DMS 273 (cell line): ENCODE measurements at regions not wholly inside any gene's neighbourhood (a gene's known extent, or its start where the extent isn't known, plus 50 kb on each side); places are given as distances from the start of the nearest gene placed in this dataset.

Experiments
- DNase-seq: peaks from one replicate; lab custom pipeline; 2025; ENCODE audit not compliant: unreplicated experiment; lab: John Stamatoyannopoulos, UW

DNA sequence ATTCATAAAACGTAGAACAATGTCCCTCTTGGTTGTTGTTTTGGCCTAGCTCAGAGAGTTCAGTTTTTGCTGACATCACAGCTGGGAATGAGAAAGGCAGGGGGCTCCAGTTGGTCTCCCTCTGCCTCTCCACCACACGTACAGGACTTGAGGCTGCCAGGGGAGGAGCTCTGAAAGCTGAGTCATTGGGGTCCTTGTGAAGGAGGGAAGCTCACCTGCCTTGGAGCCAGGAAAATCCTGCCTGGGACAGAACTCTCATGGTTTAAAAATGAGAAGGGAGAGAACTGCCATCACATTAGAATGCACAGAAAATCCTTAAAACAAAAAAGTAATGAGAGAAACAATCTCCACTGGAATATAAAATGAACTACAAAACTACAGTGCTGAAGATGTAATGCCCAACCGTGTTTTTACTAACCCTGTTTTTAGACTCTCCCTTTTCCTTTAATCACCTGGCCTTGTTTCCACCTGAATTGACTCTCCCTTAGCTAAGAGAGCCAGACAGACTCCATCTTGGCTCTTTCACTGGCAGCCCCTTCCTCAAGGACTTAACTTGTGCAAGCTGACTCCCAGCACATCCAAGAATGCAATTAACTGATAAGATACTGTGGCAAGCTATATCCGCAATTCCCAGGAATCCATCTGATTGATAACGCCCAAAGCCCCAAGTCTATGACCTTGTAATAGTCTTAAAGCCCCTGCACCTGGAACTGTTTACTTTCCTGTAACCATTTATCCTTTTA is 58.6 kb upstream of the TARP start:
- peak; percentile 46 for DNase-seq

DNA sequence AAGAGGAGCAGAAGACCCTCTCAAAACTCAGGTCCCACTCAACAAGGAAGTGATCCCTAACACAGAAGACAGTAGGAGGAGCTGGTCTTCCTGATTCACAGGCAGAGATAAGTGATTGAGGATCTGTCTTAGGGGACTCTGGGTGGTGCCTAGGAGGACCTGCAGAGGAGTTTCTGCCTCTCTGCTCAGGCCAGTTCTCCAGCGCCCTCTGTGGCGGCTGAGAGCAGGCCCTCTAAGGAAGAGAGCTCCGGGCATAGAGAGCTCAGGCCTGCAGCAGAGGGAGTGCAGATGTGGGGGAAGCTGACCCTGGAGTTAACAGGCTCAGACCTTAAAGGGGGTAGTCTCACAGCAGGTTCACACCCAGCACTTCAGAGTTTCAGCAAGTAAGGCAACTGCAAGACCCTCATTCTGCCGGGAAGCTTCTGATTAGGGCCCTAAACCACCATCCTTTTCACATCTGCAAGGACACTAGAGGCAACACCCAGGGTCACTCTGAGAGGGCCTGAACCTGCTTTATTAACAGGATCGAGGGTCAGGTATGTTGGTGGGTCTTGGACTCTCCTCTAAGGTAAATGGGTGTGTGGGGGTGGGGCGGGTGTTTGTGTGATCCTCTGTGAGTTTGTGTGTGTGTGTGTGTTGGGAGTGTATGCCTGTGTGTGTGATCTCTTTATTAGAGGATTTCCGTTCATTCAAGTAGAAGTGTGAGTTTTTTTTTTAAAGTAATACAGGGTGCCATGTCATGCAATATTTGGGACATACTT is 57.6 kb upstream of the TARP start:
- DNase-seq, result peak; percentile 28

DNA sequence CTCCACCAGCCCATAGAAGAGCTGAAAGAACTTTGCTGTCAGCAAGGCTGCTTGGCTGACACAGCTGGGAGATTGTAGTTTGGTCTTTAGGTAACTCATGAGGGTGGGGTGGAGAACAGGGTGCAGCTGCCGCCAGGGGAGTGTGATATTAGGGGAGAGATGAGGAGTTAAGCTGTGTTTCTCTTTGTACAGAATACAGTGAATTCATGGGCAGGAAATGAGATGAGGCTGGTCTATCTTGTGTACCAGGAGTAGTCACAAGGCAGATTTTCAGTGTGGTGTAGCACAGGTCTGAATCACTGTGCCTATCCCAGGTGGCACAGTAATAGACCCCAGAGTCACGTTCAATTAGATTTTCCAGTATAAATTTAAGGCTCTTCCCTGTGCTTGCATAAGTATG is 56.6 kb upstream of the TARP start:
- no peak for DNase-seq

DNA sequence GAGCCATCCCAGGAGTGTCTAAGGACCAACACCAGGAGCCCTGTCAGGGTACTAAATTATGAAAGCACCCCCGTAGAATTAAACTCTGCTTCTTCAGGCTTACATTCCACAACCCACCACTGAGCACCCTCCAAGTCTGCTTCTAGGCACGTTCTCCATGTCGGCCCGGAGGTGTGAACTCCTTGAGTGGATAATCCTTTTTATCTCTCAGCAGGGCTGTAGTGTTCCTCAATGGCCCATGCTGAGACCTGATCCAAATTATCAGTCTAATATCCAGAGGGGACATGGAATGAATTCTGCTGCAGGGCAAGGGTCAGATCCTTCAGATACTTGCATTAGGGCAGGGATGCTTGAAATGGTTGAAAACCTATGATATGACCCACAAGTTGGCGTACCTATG is 55.9 kb upstream of the TARP start:
- DNase-seq, result no peak

DNA sequence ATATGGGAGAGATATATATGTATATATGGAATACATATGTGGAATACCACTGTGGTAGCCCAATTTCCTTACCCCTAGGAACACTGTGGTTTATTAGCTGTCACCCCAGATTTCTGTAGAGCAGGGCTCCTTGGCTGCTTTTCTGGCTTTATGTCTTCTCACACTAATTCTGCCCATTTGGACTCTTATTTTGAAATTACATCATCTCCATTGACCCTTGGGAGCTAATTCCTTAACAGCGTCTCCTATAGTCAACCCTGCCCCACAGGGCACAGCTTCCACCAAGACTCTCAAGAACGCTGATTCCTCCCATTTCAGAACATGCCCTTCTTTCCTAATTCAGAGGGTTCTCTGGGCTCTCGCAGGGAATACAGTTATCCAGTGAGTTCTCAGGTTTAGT is 55.4 kb upstream of the TARP start:
- no peak for DNase-seq

DNA sequence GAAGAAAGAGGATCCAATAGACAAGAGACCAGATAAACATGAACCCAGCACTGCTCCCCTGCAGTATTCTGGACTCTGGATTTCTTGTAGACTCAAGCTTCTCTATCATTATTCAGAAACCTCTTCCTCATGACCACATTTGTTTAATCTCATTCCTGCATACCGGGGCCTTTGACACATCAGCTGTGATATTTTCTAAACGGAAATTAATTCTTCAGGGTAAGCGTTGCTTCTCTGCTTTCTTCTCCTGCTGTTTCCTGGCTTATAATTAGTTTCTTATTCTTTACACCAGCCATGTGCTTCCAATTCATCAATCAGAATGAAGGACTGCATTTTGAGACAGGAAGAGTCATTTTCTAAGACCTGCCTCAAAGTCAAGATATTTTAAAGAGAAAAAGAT is 54.2 kb upstream of the TARP start:
- DNase-seq, result no peak
